Common myeloid progenitor, CD34-positive (primary cell): ENCODE measurements at regions not wholly inside any gene's neighbourhood (a gene's known extent, or its start where the extent isn't known, plus 50 kb on each side); places are given as distances from the start of the nearest gene placed in this dataset.

Source experiments
- CTCF ChIA-PET: fragments of 350-600 bp; sonication (Branson Sonifier 250); formaldehyde crosslinking; loops from one replicate; lab custom pipeline; 2021; ENCODE audit warnings: antibody characterized with exemption; lab: Charles Lee
- POLR2A ChIA-PET: fragments of 350-600 bp; sonication (Branson Sonifier 250); formaldehyde crosslinking; loops from one replicate; lab custom pipeline; 2021; ENCODE audit warnings: antibody characterized with exemption; lab: Charles Lee
- DNase-seq, 3 donors: peaks; one replicate each; pipeline versions ENCODE4 v3.0.0 to v3.0.0-alpha.2; 2013
- H3K27ac ChIP-seq, 2 experiments: 1 replicate in 1 of 2; 2 replicates in 1 of 2; pipeline ENCODE4 v1.7.0; 2013; ENCODE audit warnings: inconsistent platforms in 2 of 2, low read length in 2 of 2, mild to moderate bottlenecking in 2 of 2, low read depth in 1 of 2, moderate library complexity in 1 of 2; ENCODE audit not compliant: severe bottlenecking in 2 of 2, insufficient read depth in 1 of 2, poor library complexity in 1 of 2
- H3K27me3 ChIP-seq, 5 experiments: replicated peaks in 2 of 5; 1 replicate in 3 of 5; 2 replicates in 2 of 5; pipeline versions ENCODE4 v1.6.1 to v1.7.0; 2013; ENCODE audit warnings: low read length in 4 of 5, mild to moderate bottlenecking in 2 of 5, moderate library complexity in 2 of 5, inconsistent platforms in 1 of 5; ENCODE audit not compliant: insufficient read depth in 5 of 5, control insufficient read depth in 4 of 5
- H3K36me3 ChIP-seq, 4 experiments: 1 replicate in 2 of 4; 2 replicates in 2 of 4; pipeline versions ENCODE4 v1.6.1 to v1.7.0; 2013; ENCODE audit warnings: low read length in 3 of 4, control low read depth in 1 of 4, mild to moderate bottlenecking in 1 of 4; ENCODE audit not compliant: control insufficient read depth in 4 of 4, insufficient read depth in 4 of 4
- H3K4me1 ChIP-seq, 4 experiments: 1 replicate in 3 of 4; 2 replicates in 1 of 4; pipeline versions ENCODE4 v1.6.1 to v1.7.1; 2013; ENCODE audit warnings: low read length in 3 of 4, mild to moderate bottlenecking in 3 of 4, control low read depth in 1 of 4, inconsistent platforms in 1 of 4, moderate library complexity in 1 of 4; ENCODE audit not compliant: control insufficient read depth in 4 of 4, insufficient read depth in 4 of 4; ENCODE audit errors: control extremely low read depth in 1 of 4
- H3K4me3 ChIP-seq, 7 experiments: 1 replicate in 4 of 7; 2 replicates in 3 of 7; pipeline versions ENCODE4 v1.5.1 to v1.7.0; 2013; ENCODE audit warnings: mild to moderate bottlenecking in 7 of 7, low read length in 6 of 7, moderate library complexity in 6 of 7, inconsistent platforms in 2 of 7, low read depth in 2 of 7, control low read depth in 1 of 7; ENCODE audit not compliant: insufficient read depth in 4 of 7, control insufficient read depth in 1 of 7; ENCODE audit errors: extremely low read depth in 1 of 7
- H3K9me3 ChIP-seq, 5 experiments: 1 replicate in 4 of 5; 2 replicates in 1 of 5; pipeline versions ENCODE4 v1.6.1 to v1.7.1; 2013; ENCODE audit warnings: low read length in 4 of 5, mild to moderate bottlenecking in 2 of 5, inconsistent platforms in 1 of 5, low read depth in 1 of 5, moderate library complexity in 1 of 5; ENCODE audit not compliant: control insufficient read depth in 4 of 5, insufficient read depth in 2 of 5; ENCODE audit errors: control extremely low read depth in 1 of 5
- WGBS: methylation state at CpG from one replicate; pipeline ENCODE4 v1.1.5; 2013; ENCODE audit not compliant: insufficient coverage; 5-methylcytosine and 5-hydroxymethylcytosine counted together

GRCh38 chr4:162645381-162645780 is 481.6 kb upstream of the FSTL5 start:
- no CpG with 5 or more reads among the region's 4 CpGs for WGBS
- ChIA-PET CTCF (no interaction called here), POLR2A (no interaction called here)
- Histone ChIP-seq H3K4me3 (no peak overlapping the region), H3K9me3 (no peaks in the 10 kb centered on the region), H3K4me1 (no peaks in the 10 kb centered on the region), H3K36me3 (no peaks in the 10 kb centered on the region), H3K27ac (no peak overlapping the region), H3K27me3 (no peaks in the 10 kb centered on the region)
- DNase-seq: no peak

GRCh38 chr4:162644346-162644745 is 480.5 kb upstream of the FSTL5 start:
- Histone ChIP-seq H3K4me3 (no peak overlapping the region), H3K27me3 (no peaks in the 10 kb centered on the region), H3K36me3 (no peaks in the 10 kb centered on the region), H3K4me1 (no peaks in the 10 kb centered on the region), H3K27ac (no peak overlapping the region), H3K9me3 (no peaks in the 10 kb centered on the region)
- ChIA-PET POLR2A (no interaction called here), CTCF (no interaction called here)
- no CpG with 5 or more reads among the region's 1 CpG for WGBS
- no peak for DNase-seq

- no peak for DNase-seq
- H3K36me3 ChIP-seq: no peaks in the 10 kb centered on the region
- H3K4me1 ChIP-seq: no peaks in the 10 kb centered on the region
- H3K27me3 ChIP-seq: no peaks in the 10 kb centered on the region
- no peak overlapping the region for H3K27ac ChIP-seq
- H3K9me3 ChIP-seq: no peaks in the 10 kb centered on the region
- 91% methylated on average over 12 of the region's 13 CpGs for WGBS
- ChIA-PET CTCF (no interaction called here), POLR2A (no interaction called here)
- no peak overlapping the region for H3K4me3 ChIP-seq
Measured at GRCh38 chr4:162640152-162640551, 476.4 kb upstream of the FSTL5 start.

- Histone ChIP-seq H3K36me3 (no peaks in the 10 kb centered on the region), H3K27me3 (no peaks in the 10 kb centered on the region), H3K4me3 (no peak overlapping the region), H3K4me1 (no peaks in the 10 kb centered on the region), H3K27ac (no peak overlapping the region), H3K9me3 (no peaks in the 10 kb centered on the region)
- 100% methylated on average over 1 of the region's 2 CpGs for WGBS
- ChIA-PET CTCF (no interaction called here), POLR2A (no interaction called here)
- DNase-seq: no peak
Measured at GRCh38 chr4:162634390-162634789, 470.6 kb upstream of the FSTL5 start.

GRCh38 chr4:162622664-162623063 is 458.9 kb upstream of the FSTL5 start:
- WGBS: 100% methylated on average over 1 of the region's 2 CpGs
- ChIA-PET POLR2A (no interaction called here), CTCF (no interaction called here)
- Histone ChIP-seq H3K4me3 (no peak overlapping the region), H3K4me1 (no peaks in the 10 kb centered on the region), H3K36me3 (no peaks in the 10 kb centered on the region), H3K27ac (no peak overlapping the region), H3K27me3 (no peaks in the 10 kb centered on the region), H3K9me3 (no peaks in the 10 kb centered on the region)
- no peak for DNase-seq

- POLR2A ChIA-PET: no interaction called here
Measured at GRCh38 chr4:162610116-162610515, 446.3 kb upstream of the FSTL5 start.

GRCh38 chr4:162586266-162586665 is 422.5 kb upstream of the FSTL5 start:
- ChIA-PET CTCF (no interaction called here), POLR2A (no interaction called here)
- H3K9me3 ChIP-seq: no peaks in the 10 kb centered on the region
- H3K27ac ChIP-seq: no peak overlapping the region
- H3K27me3 ChIP-seq: no peaks in the 10 kb centered on the region
- DNase-seq: no peak
- H3K36me3 ChIP-seq: no peaks in the 10 kb centered on the region
- no peak overlapping the region for H3K4me3 ChIP-seq
- WGBS: no CpG with 5 or more reads among the region's 1 CpG
- H3K4me1 ChIP-seq: no peaks in the 10 kb centered on the region

More at GRCh38 chr4:162610116-162610515, 446.3 kb upstream of the FSTL5 start:
- Histone ChIP-seq H3K27me3 (no peaks in the 10 kb centered on the region), H3K4me1 (no peaks in the 10 kb centered on the region), H3K9me3 (no peaks in the 10 kb centered on the region), H3K27ac (no peak overlapping the region), H3K4me3 (no peak overlapping the region), H3K36me3 (no peaks in the 10 kb centered on the region)
- DNase-seq: no peak
- CTCF ChIA-PET: no interaction called here
